ENCODE measurements at regions not wholly inside any gene's neighbourhood (a gene's known extent, or its start where the extent isn't known, plus 50 kb on each side); places are given as distances from the start of the nearest gene placed in this dataset.

DNA sequence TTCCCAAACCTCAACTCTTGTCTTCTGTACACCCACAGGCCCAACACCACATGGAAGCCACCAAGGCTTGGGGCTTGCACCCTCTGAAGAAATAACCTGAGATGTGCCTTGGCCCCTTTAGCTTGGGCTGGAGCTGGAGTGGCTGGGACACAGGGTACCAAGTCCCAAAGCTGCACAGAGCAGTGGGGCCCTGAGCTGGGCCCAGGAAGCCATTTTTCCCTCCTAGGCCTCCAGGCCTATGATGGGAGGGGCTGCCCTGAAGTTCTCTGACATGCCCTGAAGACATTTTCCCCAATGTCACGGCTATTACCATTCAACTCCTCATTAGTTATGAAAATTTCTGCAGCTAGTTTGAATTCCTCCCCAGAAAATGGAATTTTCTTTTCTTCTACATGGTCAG, 163.2 kb upstream of the ARID1B start:
- H3K9me3 ChIP-seq, result peaks cover 24 to 27% of the 10 kb centered on the region in 2 donors
- H3K36me3 ChIP-seq, result no peaks in the 10 kb centered on the region
- TF ChIP-seq EP300 (IDR thresholded peaks at IDR 0.05; ENCODE audit: low read depth), result no peak
- TF ChIP-seq POLR2A (IDR thresholded peaks at IDR 0.05), result no peak
- TF ChIP-seq, protein P1, sequence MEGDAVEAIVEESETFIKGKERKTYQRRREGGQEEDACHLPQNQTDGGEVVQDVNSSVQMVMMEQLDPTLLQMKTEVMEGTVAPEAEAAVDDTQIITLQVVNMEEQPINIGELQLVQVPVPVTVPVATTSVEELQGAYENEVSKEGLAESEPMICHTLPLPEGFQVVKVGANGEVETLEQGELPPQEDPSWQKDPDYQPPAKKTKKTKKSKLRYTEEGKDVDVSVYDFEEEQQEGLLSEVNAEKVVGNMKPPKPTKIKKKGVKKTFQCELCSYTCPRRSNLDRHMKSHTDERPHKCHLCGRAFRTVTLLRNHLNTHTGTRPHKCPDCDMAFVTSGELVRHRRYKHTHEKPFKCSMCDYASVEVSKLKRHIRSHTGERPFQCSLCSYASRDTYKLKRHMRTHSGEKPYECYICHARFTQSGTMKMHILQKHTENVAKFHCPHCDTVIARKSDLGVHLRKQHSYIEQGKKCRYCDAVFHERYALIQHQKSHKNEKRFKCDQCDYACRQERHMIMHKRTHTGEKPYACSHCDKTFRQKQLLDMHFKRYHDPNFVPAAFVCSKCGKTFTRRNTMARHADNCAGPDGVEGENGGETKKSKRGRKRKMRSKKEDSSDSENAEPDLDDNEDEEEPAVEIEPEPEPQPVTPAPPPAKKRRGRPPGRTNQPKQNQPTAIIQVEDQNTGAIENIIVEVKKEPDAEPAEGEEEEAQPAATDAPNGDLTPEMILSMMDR (IDR thresholded peaks at IDR 0.05), result no peak
- no peak for TF ChIP-seq POLR2AphosphoS5 (IDR thresholded peaks at IDR 0.05)
- no peak overlapping the region for H3K27ac ChIP-seq
- intact Hi-C loops (cut with DNase I; ENCODE audit: low total_unique reads), result no loop called here
- H3K4me1 ChIP-seq, result peaks cover 0 to 22% (median 7%) of the 10 kb centered on the region in 4 donors
- in situ Hi-C loops (cut with MboI; ENCODE audit: low pct_ligation_motif_present in 1 of 4, low pct_unique_long_range_greater_than_20kb in 1 of 4, low sequenced_read_pairs in 3 of 4), result no loop called here
- no peaks in the 10 kb centered on the region for H3K27me3 ChIP-seq
- DNase-seq, result no peak
- 85% methylated on average over 1 of the region's 1 CpG; no CpG with 5 or more reads in 1 of the 2 donors for whole genome bisulfite sequencing, 2 donors (ENCODE audit: low coverage in 1 of 2)
- no peak overlapping the region for H3K4me3 ChIP-seq

DNA sequence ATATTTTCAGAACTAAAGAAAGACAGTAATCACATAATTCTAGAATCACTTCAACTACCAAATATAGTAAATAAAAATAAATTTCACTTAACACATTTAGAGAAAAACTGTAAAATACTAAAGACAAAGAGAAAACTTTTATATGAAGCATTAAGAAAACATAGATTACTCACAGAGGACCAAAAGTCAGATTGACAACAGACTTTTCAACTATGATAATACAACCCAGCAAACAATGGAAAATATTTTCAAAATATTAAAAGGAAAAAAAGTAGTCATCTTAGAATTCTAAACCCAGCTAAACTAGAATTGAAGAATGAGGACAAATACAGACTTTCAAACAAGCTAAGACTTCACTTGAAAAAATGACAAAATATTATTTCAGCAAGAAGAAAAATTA, 164.8 kb upstream of the ARID1B start:
- no peaks in the 10 kb centered on the region for H3K36me3 ChIP-seq
- peaks cover 24 to 27% of the 10 kb centered on the region in 2 donors for H3K9me3 ChIP-seq
- H3K27ac ChIP-seq, result no peak overlapping the region
- H3K27me3 ChIP-seq, result no peaks in the 10 kb centered on the region
- in situ Hi-C loops (cut with MboI; ENCODE audit: low pct_ligation_motif_present in 1 of 4, low pct_unique_long_range_greater_than_20kb in 1 of 4, low sequenced_read_pairs in 3 of 4) (no loop called here), intact Hi-C loops (cut with DNase I; ENCODE audit: low total_unique reads) (no loop called here)
- TF ChIP-seq EP300 (IDR thresholded peaks at IDR 0.05; ENCODE audit: low read depth), result no peak
- TF ChIP-seq POLR2A (IDR thresholded peaks at IDR 0.05), result no peak
- TF ChIP-seq POLR2AphosphoS5 (IDR thresholded peaks at IDR 0.05), result no peak
- TF ChIP-seq, protein P1 (IDR thresholded peaks at IDR 0.05), result no peak
- no peak overlapping the region for H3K4me3 ChIP-seq
- no peak for DNase-seq
- H3K4me1 ChIP-seq, result peaks cover 0 to 6% (median 0%) of the 10 kb centered on the region in 4 donors

DNA sequence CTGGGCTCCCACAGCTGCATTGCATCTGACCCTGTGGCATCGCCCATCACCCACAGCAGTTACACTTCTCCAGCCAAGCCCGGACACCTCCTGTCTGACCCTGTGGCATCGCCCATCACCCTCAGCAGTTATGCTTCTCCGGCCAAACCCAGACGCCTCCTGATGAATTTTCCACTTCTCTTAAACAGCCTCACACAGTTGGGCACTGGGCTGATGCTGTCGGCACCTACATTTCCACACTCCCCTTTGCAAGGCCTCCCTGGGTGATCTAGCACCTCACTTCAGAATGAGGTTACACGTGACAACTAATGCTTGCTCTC, 175.2 kb upstream of the ARID1B start:
- in situ Hi-C loops (cut with MboI; ENCODE audit: low pct_ligation_motif_present in 1 of 4, low pct_unique_long_range_greater_than_20kb in 1 of 4, low sequenced_read_pairs in 3 of 4), result no loop called here

DNA sequence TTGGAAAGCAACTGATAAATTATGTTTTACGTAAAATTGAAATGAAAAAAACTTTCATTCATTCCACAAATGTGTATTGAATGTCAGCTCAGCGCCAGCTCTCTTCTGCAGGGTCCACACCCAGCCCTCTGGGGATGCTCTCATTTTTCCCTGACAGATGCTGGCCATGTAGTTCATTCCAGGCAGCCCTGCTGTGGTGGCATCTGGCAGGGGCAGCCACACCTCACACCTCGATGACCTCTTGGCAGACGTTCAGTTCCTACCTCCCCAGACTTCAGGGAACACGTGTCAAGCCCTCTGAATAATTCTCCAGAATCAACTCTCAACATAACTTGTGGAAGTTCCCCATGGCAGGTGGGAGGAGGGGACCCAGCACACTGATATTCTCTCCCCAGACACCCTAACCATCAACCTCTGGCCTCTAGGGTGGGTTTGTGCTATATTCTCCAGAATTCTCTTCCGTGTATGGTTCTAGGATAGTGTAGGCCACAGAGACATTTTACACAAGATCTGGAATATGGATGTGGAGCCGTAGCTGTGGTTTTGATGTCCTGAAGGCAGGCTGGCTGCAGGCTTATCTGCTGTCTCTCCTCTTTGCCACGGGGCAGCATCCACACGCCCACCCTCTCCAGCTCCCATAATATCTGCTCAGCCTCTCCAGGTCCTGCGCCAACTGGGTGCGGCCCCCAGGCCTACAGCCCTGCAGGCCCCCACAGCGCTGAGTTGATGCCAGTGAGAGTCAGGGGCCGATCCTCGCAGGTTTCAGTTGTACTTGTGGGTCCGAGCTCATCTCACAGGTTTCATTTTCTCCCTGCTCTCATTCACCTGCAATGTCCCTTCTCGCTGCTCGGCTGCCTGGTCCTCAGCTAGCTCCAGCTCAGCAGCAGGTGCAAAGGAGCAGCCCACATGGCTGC, 175.8 kb upstream of the ARID1B start:
- in situ Hi-C loops (cut with MboI; ENCODE audit: low pct_ligation_motif_present in 1 of 4, low pct_unique_long_range_greater_than_20kb in 1 of 4, low sequenced_read_pairs in 3 of 4) (no loop called here), intact Hi-C loops (cut with DNase I; ENCODE audit: low total_unique reads) (no loop called here)
- Histone ChIP-seq H3K27ac (peak overlapping the region in 1 of 4 donors; percentile 62), H3K36me3 (no peaks in the 10 kb centered on the region), H3K4me1 (peaks cover 0 to 11% (median 0%) of the 10 kb centered on the region in 4 donors), H3K9me3 (no peaks in the 10 kb centered on the region), H3K27me3 (no peaks in the 10 kb centered on the region), H3K4me3 (no peak overlapping the region)
- DNase-seq, result no peak
- 75 to 76% methylated on average over 6 to 17 of the region's 17 CpGs for WGBS, 2 donors (ENCODE audit: low coverage in 1 of 2)
- TF ChIP-seq POLR2A (IDR thresholded peaks at IDR 0.05) (no peak), EP300 (IDR thresholded peaks at IDR 0.05; ENCODE audit: low read depth) (no peak), POLR2AphosphoS5 (IDR thresholded peaks at IDR 0.05) (no peak)
- TF ChIP-seq, protein P1 (IDR thresholded peaks at IDR 0.05), result no peak

More for the DNA sequence above, 175.2 kb upstream of the ARID1B start:
- DNase-seq, result no peak
- Histone ChIP-seq H3K4me1 (peaks cover 0 to 11% (median 0%) of the 10 kb centered on the region in 4 donors), H3K27ac (no peak overlapping the region), H3K9me3 (no peaks in the 10 kb centered on the region), H3K36me3 (no peaks in the 10 kb centered on the region), H3K27me3 (no peaks in the 10 kb centered on the region), H3K4me3 (no peak overlapping the region)
- TF ChIP-seq POLR2A (IDR thresholded peaks at IDR 0.05) (no peak), EP300 (IDR thresholded peaks at IDR 0.05; ENCODE audit: low read depth) (no peak), POLR2AphosphoS5 (IDR thresholded peaks at IDR 0.05) (no peak)
- TF ChIP-seq, protein P1 (IDR thresholded peaks at IDR 0.05), result no peak
- intact Hi-C loops (cut with DNase I; ENCODE audit: low total_unique reads), result no loop called here
- 86 to 94% methylated on average over 5 to 7 of the region's 7 CpGs for WGBS, 2 donors (ENCODE audit: low coverage in 1 of 2)
